Esophagus squamous epithelium (tissue), 4 donors: ENCODE measurements at regions not wholly inside any gene's neighbourhood (a gene's known extent, or its start where the extent isn't known, plus 50 kb on each side); places are given as distances from the start of the nearest gene placed in this dataset.

Experiments
- POLR2A ChIP-seq, 4 donors: fragments of 450-650 bp; IDR thresholded peaks; one replicate each; pipeline ENCODE4 v1.6.1; 2017; ENCODE audit warnings: antibody characterized with exemption in 4 of 4, mild to moderate bottlenecking in 4 of 4, moderate library complexity in 3 of 4
- TF ChIP-seq, protein P1 (sequence below), 6 experiments: fragments of 450-650 bp in 4 of 6; fragments of 200-600 bp in 2 of 6; sonication (generic) in 2 of 6; IDR thresholded peaks; one replicate each; pipeline ENCODE4 v1.5.1; 2016 to 2019; ENCODE audit warnings: antibody characterized with exemption in 6 of 6, mild to moderate bottlenecking in 4 of 6, moderate library complexity in 4 of 6

DNA sequence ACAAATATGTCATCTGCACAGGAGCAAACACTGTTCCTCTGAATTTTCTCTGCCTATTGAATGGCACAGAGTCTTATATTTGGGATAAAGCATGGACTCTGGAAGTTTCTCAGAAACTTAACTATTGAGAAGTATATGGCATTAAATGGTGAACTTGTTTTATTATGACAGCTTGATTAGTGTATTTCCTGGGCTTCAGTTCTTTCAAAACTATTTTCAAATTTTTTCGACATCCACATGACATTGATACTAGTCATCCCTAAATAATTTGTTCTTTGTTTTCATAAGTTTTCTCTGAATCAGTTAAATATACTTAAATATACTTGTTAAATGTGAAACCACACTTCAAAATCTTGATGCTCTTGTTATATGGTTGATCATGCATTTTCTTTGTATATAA is 144.0 kb upstream of the TSHZ2 start:
- TF ChIP-seq, protein P1, sequence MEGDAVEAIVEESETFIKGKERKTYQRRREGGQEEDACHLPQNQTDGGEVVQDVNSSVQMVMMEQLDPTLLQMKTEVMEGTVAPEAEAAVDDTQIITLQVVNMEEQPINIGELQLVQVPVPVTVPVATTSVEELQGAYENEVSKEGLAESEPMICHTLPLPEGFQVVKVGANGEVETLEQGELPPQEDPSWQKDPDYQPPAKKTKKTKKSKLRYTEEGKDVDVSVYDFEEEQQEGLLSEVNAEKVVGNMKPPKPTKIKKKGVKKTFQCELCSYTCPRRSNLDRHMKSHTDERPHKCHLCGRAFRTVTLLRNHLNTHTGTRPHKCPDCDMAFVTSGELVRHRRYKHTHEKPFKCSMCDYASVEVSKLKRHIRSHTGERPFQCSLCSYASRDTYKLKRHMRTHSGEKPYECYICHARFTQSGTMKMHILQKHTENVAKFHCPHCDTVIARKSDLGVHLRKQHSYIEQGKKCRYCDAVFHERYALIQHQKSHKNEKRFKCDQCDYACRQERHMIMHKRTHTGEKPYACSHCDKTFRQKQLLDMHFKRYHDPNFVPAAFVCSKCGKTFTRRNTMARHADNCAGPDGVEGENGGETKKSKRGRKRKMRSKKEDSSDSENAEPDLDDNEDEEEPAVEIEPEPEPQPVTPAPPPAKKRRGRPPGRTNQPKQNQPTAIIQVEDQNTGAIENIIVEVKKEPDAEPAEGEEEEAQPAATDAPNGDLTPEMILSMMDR (IDR thresholded peaks at IDR 0.05), result no peak
- TF ChIP-seq POLR2A (IDR thresholded peaks at IDR 0.05), result no peak
